ENCODE measurements at regions not wholly inside any gene's neighbourhood (a gene's known extent, or its start where the extent isn't known, plus 50 kb on each side); places are given as distances from the start of the nearest gene placed in this dataset.

GRCh38 chr5:74391410-74391809 is 249.1 kb downstream of the ENC1 start (continued):
- no peak for TF ChIP-seq CHD7 (IDR thresholded peaks at IDR 0.05; ENCODE audit: insufficient replicate concordance, low read length)
- no peak for TF ChIP-seq ATF3 (IDR thresholded peaks at IDR 0.05; ENCODE audit: insufficient read depth, low read depth, low read length)
- TF ChIP-seq CHD1 (IDR thresholded peaks at IDR 0.05; ENCODE audit: low read depth, low read length), result no peak
- no peak for TF ChIP-seq EP300 (IDR thresholded peaks at IDR 0.05; ENCODE audit: borderline replicate concordance in 1 of 2, low read depth in 2 of 2, low read length in 2 of 2)
- TF ChIP-seq TCF12 (IDR thresholded peaks at IDR 0.05; ENCODE audit: low read depth, low read length), result no peak
- TF ChIP-seq CREB1 (IDR thresholded peaks at IDR 0.05), result no peak
